PC-9 (cell line): ENCODE measurements at regions not wholly inside any gene's neighbourhood (a gene's known extent, or its start where the extent isn't known, plus 50 kb on each side); places are given as distances from the start of the nearest gene placed in this dataset.
"Not testable (repeated sequence)": the region's sequence is repeated elsewhere in the genome, so short reads cannot be mapped to it uniquely, and the experiment has no call there.

Experiments
- BruUV-seq: library from RNA; stranded (reverse); fragments of 400-500 nt; replicated peaks from 2 replicates; lab custom pipeline; 2021; lab: Mats Ljungman, UMichigan
- CTCF ChIA-PET: fragments of 300-600 bp; sonication (Branson Sonifier 250); formaldehyde crosslinking; loops from one replicate; lab custom pipeline; 2022; ENCODE audit warnings: antibody characterized with exemption; lab: Charles Lee
- POLR2A ChIA-PET: fragments of 300-600 bp; sonication (Branson Sonifier 250); formaldehyde crosslinking; loops from one replicate; lab custom pipeline; 2022; ENCODE audit warnings: antibody characterized with exemption; ENCODE audit not compliant: unreplicated experiment; lab: Charles Lee
- DNase-seq, 2 experiments: peaks; one replicate each; pipeline versions ENCODE4 v3.0.0 to v3.0.0-alpha.2; 2015 to 2022; ENCODE audit warnings: mixed read lengths in 1 of 2
- H2AFZ ChIP-seq: fragments of 200-600 bp; sonication (generic); 2 replicates; pipeline ENCODE4 v1.8.1; 2017; ENCODE audit warnings: antibody characterized with exemption
- H3F3A ChIP-seq: fragments of 200-600 bp; sonication (generic); 2 replicates; pipeline ENCODE4 v1.8.1; 2017; ENCODE audit warnings: antibody characterized with exemption, mild to moderate bottlenecking, low read depth; ENCODE audit not compliant: insufficient read depth
- H3K27ac ChIP-seq: fragments of 200-600 bp; sonication (generic); 2 replicates; pipeline ENCODE4 v1.6.1; 2016; ENCODE audit warnings: mixed run types
- H3K27me3 ChIP-seq: fragments of 200-600 bp; sonication (generic); 2 replicates; pipeline ENCODE4 v1.6.1; 2016; ENCODE audit warnings: low read depth, mixed run types; ENCODE audit not compliant: insufficient read depth
- H3K36me3 ChIP-seq: fragments of 200-600 bp; sonication (generic); 2 replicates; pipeline ENCODE4 v1.6.1; 2016; ENCODE audit warnings: low read depth, mixed run types
- H3K4me1 ChIP-seq: fragments of 200-600 bp; sonication (generic); replicated peaks from 2 replicates; pipeline ENCODE4 v1.6.1; 2016; ENCODE audit warnings: mixed run types; ENCODE audit not compliant: insufficient read depth
- H3K4me2 ChIP-seq: fragments of 200-600 bp; sonication (generic); 2 replicates; pipeline ENCODE4 v1.6.1; 2017; ENCODE audit warnings: mixed run types
- H3K4me3 ChIP-seq: fragments of 200-600 bp; sonication (generic); 2 replicates; pipeline ENCODE4 v1.6.1; 2016; ENCODE audit warnings: mixed run types
- H3K79me2 ChIP-seq: fragments of 200-600 bp; sonication (generic); 2 replicates; pipeline ENCODE4 v1.6.1; 2017; ENCODE audit warnings: low read depth, mixed run types
- H3K9me2 ChIP-seq: fragments of 200-600 bp; sonication (generic); 2 replicates; pipeline ENCODE4 v1.8.1; 2017; ENCODE audit warnings: mild to moderate bottlenecking; ENCODE audit not compliant: insufficient read depth
- H3K9me3 ChIP-seq: fragments of 200-600 bp; sonication (generic); 2 replicates; pipeline ENCODE4 v1.8.1; 2016; ENCODE audit warnings: low read depth; ENCODE audit not compliant: insufficient read depth
- H4K20me1 ChIP-seq: fragments of 200-600 bp; sonication (generic); 2 replicates; pipeline ENCODE4 v1.8.1; 2017; ENCODE audit not compliant: insufficient read depth
- EZH2 ChIP-seq: fragments of 200-600 bp; sonication (generic); IDR thresholded peaks from 2 replicates; pipeline ENCODE4 v1.8.0; 2017; ENCODE audit warnings: antibody characterized with exemption, low read depth
- intact Hi-C: fragments of 100-400 bp; cut with micrococcal nuclease; formaldehyde crosslinking; loops from one replicate; pipeline ENCODE4 v1.10.0; 2022; ENCODE audit not compliant: unreplicated experiment
- TF ChIP-seq, protein P1 (sequence below): fragments of 200-600 bp; sonication (generic); conservative IDR thresholded peaks from 2 replicates; pipeline ENCODE4 v1.6.1; 2017; ENCODE audit warnings: mixed run types, antibody characterized with exemption, mild to moderate bottlenecking, moderate library complexity

DNA sequence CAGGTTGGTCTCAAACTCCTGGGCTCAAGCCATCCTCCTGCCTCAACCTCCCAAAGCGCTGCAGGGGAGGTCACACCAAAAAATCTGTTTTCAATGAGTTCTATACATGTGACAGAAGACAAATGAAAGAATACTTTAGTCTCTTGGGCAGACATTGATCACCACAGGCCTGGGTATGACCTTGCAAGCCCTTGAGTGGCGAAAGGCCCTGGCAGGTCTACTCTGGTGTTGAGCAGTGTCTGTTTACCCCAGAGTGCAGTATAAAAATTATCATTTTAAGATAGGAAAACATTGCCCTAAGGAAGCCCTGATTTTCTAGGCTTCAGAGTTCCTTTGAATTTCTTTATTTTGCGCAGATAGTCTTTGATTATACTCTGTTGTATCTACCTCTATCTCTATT lies 61.6 kb upstream of the GBE1 start:
- CTCF ChIA-PET = no interaction called here
- no peaks in the 10 kb centered on the region for H3K27me3 ChIP-seq
- TF ChIP-seq, protein P1, sequence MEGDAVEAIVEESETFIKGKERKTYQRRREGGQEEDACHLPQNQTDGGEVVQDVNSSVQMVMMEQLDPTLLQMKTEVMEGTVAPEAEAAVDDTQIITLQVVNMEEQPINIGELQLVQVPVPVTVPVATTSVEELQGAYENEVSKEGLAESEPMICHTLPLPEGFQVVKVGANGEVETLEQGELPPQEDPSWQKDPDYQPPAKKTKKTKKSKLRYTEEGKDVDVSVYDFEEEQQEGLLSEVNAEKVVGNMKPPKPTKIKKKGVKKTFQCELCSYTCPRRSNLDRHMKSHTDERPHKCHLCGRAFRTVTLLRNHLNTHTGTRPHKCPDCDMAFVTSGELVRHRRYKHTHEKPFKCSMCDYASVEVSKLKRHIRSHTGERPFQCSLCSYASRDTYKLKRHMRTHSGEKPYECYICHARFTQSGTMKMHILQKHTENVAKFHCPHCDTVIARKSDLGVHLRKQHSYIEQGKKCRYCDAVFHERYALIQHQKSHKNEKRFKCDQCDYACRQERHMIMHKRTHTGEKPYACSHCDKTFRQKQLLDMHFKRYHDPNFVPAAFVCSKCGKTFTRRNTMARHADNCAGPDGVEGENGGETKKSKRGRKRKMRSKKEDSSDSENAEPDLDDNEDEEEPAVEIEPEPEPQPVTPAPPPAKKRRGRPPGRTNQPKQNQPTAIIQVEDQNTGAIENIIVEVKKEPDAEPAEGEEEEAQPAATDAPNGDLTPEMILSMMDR = no peak
- no peak for TF ChIP-seq EZH2
- no peaks in the 10 kb centered on the region for H3K9me3 ChIP-seq
- no peaks in the 10 kb centered on the region for H3F3A ChIP-seq
- no peak overlapping the region for H3K4me3 ChIP-seq
- no peaks in the 10 kb centered on the region for H3K79me2 ChIP-seq
- intact Hi-C loops = no loop called here
- no peak overlapping the region for H3K27ac ChIP-seq
- H3K4me2 ChIP-seq = no peak overlapping the region
- H3K9me2 ChIP-seq = no peaks in the 10 kb centered on the region
- no peak overlapping the region for H2AFZ ChIP-seq
- DNase-seq = no peak
- no peaks in the 10 kb centered on the region for H3K36me3 ChIP-seq
- H3K4me1 ChIP-seq = no peaks in the 10 kb centered on the region
- POLR2A ChIA-PET = no interaction called here
- BruUV-seq = no TSS peak
- no peaks in the 10 kb centered on the region for H4K20me1 ChIP-seq

DNA sequence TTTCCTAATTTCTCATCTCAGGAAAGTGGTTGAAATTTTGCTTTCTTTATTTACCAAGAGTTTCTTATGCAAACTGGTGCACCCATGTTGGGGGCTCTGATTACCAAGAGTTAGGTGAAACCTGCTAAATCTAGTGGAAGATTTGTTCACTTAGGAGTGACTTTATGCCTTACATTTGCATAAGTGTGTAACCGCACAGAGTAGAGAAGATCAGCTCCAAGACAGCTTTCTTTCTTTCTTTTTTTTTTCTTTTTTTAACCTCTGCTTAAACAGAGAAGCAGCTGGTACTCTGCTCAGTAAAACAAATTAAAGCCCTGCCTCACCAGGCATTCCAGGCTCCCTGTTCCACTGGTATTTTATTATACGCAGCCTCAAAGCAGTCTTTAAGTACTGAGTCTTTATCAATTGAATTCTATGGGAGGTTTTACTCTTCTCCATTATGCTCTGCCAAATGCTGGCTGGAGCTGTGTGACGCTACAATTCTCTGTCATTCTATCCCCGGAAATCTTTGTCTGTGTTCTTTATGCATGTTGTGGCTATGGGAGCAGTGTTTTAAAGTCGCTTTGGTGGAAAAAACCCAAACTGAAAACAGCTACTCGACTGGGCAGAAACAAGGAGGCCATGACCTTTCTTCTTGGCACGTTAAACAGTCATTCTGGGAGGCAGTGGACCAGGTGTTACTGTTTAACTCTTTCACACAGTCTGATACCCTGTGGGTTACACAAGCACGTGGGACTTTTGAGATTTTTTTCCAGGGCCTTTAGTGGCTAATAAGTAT lies 55.2 kb upstream of the GBE1 start:
- no peaks in the 10 kb centered on the region for H3K79me2 ChIP-seq
- TF ChIP-seq, protein P1 = no peak
- no peak for DNase-seq
- ChIA-PET POLR2A (no interaction called here), CTCF (no interaction called here)
- no peak overlapping the region for H2AFZ ChIP-seq
- no peak overlapping the region for H3K4me2 ChIP-seq
- no peak overlapping the region for H3K27ac ChIP-seq
- no TSS peak for BruUV-seq
- no peaks in the 10 kb centered on the region for H3K27me3 ChIP-seq
- H3K9me3 ChIP-seq = no peaks in the 10 kb centered on the region
- H4K20me1 ChIP-seq = no peaks in the 10 kb centered on the region
- no peaks in the 10 kb centered on the region for H3K4me1 ChIP-seq
- no peaks in the 10 kb centered on the region for H3F3A ChIP-seq
- no peaks in the 10 kb centered on the region for H3K9me2 ChIP-seq
- no peaks in the 10 kb centered on the region for H3K36me3 ChIP-seq
- intact Hi-C loops = no loop called here
- H3K4me3 ChIP-seq = no peak overlapping the region

DNA sequence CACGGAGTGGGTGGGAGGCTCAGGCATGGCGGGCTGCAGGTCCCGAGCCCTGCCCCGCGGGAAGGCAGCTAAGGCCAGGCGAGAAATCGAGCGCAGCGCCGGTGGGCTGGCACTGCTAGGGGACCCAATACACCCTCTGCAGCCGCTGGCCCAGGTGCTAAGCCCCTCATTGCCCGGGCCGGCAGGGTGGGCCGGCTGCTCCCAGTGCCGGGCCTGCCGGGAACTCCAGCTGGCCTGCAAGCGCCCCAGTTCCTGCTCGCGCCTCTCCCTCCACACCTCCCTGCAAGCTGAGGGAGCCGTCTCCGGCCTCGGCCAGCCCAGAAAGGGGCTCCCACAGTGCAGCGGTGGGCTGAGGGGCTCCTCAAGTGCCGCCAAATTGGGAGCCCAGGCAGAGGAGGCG lies 50.7 kb upstream of the GBE1 start:
- H2AFZ ChIP-seq, H3K27me3 ChIP-seq, BruUV-seq, H3K4me2 ChIP-seq, POLR2A ChIA-PET, H4K20me1 ChIP-seq, H3K4me1 ChIP-seq, H3K36me3 ChIP-seq, CTCF ChIA-PET, DNase-seq, intact Hi-C loops, H3K9me2 ChIP-seq, H3K9me3 ChIP-seq, H3K4me3 ChIP-seq, H3K27ac ChIP-seq, H3K79me2 ChIP-seq, H3F3A ChIP-seq: not testable (repeated sequence)
